ENCODE measurements at regions not wholly inside any gene's neighbourhood (a gene's known extent, or its start where the extent isn't known, plus 50 kb on each side); places are given as distances from the start of the nearest gene placed in this dataset.

GRCh38 chr13:62292714-62293480, 877.2 kb upstream of the PCDH20 start:
- no peak for DNase-seq

- DNase-seq: no peak
Observed at GRCh38 chr13:62290542-62290941, 874.9 kb upstream of the PCDH20 start.

GRCh38 chr13:62287764-62288163, 872.1 kb upstream of the PCDH20 start:
- no peak for DNase-seq

GRCh38 chr13:62280590-62280989, 864.9 kb upstream of the PCDH20 start:
- DNase-seq: no peak

- no peak for DNase-seq
Observed at GRCh38 chr13:62278271-62278670, 862.6 kb upstream of the PCDH20 start.

GRCh38 chr13:62251734-62252133, 836.1 kb upstream of the PCDH20 start:
- DNase-seq: no peak

- DNase-seq: no peak
Observed at GRCh38 chr13:62250501-62251201, 835.0 kb upstream of the PCDH20 start.

- DNase-seq: no peak
Observed at GRCh38 chr13:62246581-62246980, 830.9 kb upstream of the PCDH20 start.

GRCh38 chr13:62243106-62243505, 827.5 kb upstream of the PCDH20 start:
- no peak for DNase-seq

GRCh38 chr13:62234780-62235440, 819.3 kb upstream of the PCDH20 start:
- no peak for DNase-seq

- no peak for DNase-seq
Observed at GRCh38 chr13:62210951-62211350, 795.3 kb upstream of the PCDH20 start.

- no peak for DNase-seq
Observed at GRCh38 chr13:62209529-62209928, 793.9 kb upstream of the PCDH20 start.

- no peak for DNase-seq
Observed at GRCh38 chr13:62207388-62207787, 791.7 kb upstream of the PCDH20 start.

- no peak for DNase-seq
Observed at GRCh38 chr13:62206165-62206564, 790.5 kb upstream of the PCDH20 start.

GRCh38 chr13:62205273-62205672, 789.6 kb upstream of the PCDH20 start:
- DNase-seq: no peak

GRCh38 chr13:62194371-62194770, 778.7 kb upstream of the PCDH20 start:
- no peak for DNase-seq

- no peak for DNase-seq
Observed at GRCh38 chr13:62193919-62194318, 778.3 kb upstream of the PCDH20 start.

- DNase-seq: no peak
Observed at GRCh38 chr13:62185631-62186255, 770.1 kb upstream of the PCDH20 start.

GRCh38 chr13:62176051-62176450, 760.4 kb upstream of the PCDH20 start:
- DNase-seq: no peak

- no peak for DNase-seq
Observed at GRCh38 chr13:62173958-62174357, 758.3 kb upstream of the PCDH20 start.

GRCh38 chr13:62171697-62172096, 756.0 kb upstream of the PCDH20 start:
- no peak for DNase-seq

GRCh38 chr13:62168891-62169290, 753.2 kb upstream of the PCDH20 start:
- no peak for DNase-seq

- DNase-seq: no peak
Observed at GRCh38 chr13:62167650-62168172, 752.1 kb upstream of the PCDH20 start.
